Stimulated activated naive CD4-positive, alpha-beta T cell (primary cell): ENCODE measurements at regions not wholly inside any gene's neighbourhood (a gene's known extent, or its start where the extent isn't known, plus 50 kb on each side); places are given as distances from the start of the nearest gene placed in this dataset.
A peak's percentile ranks its signal among the peaks of the same experiment; 100 is the strongest.
"Not testable (repeated sequence)": the region's sequence is repeated elsewhere in the genome, so short reads cannot be mapped to it uniquely, and the experiment has no call there.

Experiments
- DNase-seq, 6 experiments: peaks; one replicate each; lab custom pipeline; 2025; lab: John Stamatoyannopoulos, UW

DNA sequence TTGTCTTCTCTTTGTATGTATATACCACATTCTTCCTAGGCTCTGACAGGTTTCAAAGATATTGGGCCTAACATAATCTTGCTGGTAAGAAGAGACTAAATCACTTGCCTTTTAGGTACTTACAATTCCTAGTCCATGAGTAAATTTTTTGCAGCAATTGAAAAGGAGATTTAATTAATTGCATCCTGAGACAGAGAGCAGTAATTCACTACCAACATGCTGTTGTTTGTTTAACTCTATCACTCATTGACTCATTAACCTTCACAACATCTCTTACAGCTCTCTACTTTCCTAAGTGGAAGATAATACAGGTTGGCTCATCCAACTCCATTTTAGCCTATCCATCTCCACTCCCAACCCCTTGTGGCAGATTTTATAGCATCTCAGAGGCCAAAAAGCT is 280.4 kb downstream of the ALDH8A1 start:
- DNase-seq: no peak

DNA sequence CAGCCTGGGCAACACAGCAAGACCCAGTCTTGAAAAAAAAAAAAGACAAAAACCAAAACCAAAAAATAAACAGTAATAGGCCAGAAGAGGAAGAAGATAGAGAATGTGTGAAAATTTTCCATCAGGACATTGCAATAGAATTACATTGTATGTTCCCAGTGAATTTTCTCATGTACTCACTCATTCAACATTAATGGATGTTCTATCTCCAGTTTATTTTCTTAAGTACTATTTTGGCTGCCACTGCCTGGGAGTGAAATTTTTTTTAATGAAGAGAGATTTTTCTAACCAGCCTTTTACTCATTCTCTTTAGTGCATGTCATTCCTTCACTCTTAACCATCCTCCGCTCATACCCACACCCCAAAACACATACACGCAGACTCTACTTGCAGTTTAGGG is 282.8 kb downstream of the ALDH8A1 start:
- no peak for DNase-seq

DNA sequence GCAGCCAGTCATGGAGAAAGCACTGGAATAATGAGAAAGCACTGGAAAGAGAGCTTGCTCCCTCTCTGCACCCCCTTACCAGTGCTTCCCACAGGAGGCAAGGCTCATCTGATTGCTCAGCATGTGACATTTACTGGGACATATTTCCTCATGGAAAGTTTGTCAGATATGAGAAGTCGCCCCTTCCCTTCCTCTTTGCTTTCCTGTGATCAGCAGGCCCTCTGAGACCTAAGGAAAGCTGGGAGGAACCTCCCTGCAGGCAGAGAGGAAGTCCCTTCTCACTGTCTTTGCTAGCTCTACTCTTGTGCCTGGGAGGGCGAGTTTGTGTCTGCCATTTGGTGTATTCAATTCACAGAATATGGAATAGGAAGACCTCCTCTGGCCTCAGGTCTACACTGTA is 283.8 kb downstream of the ALDH8A1 start:
- no peak for DNase-seq

DNA sequence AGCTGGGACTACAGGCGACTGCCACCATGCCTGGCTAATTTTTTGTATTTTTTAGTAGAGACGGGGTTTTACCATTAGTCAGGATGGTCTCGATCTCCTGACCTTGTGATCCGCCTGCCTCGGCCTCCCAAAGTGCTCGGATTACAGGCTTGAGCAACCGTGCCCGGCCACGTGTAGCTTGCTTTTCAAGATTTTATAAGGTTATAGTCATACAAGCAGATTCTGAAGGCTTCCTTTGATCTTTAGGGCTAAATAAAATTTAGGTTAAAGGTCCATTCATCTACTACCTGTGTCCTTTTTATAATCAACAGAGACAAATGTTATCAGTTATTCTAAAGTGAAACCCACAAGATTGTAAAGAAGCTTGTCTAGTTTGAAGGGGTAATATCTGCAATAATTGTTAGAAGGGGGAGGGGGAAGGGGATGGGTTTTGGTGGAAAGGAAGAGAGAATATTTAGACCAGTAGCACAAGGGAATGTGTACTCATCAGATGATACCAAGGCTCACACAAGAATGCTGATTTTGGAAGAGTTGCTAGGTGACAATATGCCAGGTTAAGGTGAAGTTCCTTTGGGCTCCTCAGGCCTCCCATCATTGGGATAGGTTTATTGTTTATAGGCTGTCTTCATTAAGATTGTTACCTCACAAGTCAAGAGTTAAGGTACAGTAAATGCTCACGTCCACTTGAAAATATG is 284.7 kb downstream of the ALDH8A1 start:
- no peak for DNase-seq

DNA sequence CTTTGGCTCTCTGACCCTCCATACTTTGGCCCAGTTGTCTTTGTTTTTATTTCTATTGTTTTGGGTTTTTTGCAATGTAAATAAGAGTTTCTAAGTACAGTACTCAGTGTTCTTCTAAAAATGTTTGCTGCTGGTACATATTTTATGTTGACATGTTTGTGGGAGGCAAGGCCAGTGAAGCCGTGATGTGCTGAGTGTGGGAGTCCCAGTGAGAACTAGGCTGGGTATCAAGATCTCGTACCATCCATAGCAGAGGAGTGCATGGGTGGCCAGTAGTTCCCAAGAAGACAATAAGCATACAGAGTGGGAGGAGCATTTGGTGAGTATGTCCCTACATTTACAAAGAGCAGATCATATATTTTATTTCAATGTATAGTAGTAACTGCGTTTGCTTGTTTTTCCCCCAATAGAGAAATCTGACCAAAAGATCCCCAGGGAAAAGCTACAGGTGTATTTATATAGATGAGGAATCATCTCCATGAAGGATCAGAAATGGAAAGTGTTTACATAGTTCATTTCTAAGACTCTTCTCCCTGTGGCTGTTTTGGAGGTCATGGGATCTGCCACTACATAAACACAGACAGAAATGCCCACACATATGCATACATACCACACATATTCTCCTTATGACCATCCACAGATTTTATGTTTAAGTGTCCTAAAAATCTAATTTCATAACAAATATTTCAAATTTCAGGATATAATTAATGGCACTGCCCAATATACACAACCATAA is 285.9 kb downstream of the ALDH8A1 start:
- DNase-seq: no peak

DNA sequence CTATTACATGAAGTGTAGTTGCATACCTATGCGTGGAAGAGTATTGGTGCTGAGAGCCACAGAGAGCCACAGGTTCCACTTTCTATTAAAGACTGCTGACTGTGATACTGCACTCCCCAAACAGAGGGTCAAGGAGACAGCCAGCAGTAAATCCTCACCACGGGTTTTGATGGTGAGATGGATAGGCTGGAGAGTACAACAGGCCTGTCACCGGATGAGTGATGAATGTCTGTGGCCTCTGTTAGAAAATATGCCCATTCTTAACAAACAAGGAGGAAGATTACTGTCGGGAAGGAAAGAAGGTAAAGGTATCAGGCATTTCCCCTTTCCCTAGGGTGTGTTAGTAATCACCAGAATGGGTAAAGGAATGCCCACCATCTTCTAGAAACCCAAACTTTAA is 286.5 kb downstream of the ALDH8A1 start:
- no peak for DNase-seq

DNA sequence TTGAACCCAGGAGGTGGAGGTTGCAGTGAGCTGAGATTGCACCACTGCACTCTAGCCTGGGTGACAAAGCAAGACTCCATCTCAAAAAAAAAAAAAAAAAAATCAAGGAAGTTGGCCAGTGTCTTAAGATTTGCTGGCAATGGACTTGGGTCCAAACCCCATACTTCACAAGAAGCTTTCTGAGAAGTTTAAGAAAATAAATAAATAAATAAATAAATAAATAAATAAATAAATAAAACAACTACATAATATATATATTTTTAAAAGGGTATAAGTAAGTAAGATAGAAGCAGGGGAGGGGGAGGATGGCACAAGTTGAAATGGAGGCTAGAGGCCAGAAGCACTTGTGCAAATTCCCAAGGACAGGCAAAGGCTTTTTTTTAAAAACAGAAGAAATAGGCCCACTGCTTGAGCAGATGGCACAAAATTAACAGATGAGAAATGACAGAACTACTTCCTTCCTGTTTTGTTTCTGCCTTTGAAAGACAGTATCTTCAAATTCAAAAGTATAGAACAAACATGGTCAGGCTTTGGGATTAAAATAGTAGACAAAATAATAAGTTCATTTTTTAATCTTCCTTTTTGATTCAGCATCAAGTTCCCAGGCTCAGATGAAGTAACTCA is 287.7 kb downstream of the ALDH8A1 start:
- no peak for DNase-seq

DNA sequence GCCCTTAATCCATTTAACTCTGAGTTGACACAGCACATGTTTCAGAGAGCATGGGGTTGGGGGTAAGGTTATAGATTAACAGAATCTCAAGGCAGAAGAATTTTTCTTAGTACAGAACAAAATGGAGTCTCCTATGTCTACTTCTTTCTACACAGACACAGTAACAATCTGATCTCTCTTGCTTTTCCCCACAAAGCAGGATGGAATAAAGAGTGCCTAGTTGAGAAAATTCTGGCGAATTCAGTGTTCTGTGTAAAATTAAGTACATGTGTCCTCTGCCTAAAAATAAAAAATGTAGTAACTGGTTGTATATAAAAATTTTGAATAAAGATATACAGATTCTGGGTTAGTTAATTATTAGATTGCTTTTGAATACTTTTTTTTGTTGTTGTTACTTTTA is 290.0 kb downstream of the ALDH8A1 start:
- DNase-seq: not testable (repeated sequence)

DNA sequence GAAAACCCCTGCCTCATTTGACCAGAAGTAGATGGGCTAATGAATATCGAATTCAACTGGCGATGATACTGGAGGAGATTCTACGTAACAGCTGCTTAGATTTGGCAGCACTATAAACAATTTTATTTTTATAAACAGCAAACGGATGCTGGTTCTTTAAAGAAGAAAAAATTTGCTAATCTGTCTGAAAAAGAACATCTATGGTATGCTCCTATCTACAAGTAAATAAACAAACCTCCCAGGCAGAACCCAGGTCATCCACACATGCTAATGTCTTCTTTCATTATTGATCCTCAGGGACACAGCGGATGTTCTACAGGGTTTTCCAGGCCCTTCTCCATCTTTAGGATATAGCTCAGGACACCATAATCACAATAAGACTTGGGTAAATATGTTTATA is 291.3 kb downstream of the ALDH8A1 start:
- DNase-seq: no peak

DNA sequence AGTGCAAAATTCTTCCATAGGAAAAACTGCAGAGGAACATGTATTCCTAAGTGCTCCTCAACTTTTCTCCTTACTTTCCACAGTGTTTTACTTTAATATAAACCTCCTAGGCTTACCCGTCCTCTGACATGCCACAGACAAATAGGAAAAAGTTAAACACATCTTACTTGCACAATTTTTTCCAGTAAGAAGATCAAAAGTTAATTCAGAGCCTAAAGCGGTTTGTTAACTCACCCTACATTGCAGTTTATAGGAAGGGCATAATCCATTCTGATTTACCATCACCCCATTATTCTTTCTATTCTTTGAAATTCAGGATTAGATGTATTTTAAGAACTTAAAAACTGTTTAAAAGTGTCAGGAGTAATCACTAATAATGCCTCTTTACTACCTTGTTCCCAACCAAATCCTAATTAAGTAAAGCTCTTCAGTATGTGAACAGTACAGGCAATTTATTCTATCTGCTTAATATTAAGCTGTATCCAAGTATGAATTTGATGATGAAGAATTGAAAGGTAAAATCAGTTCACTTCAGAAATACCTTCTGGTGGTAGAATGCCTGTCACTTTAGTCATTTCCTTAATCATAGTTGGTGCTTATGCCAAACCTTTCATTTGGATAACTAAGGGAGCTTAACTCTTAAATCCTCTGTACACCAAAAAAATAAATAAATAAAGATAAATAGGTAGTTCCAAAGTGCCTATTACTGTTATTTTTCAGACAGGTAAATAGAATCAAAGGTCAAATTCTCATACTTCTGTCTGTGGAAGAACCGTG is 292.0 kb downstream of the ALDH8A1 start:
- DNase-seq: no peak

DNA sequence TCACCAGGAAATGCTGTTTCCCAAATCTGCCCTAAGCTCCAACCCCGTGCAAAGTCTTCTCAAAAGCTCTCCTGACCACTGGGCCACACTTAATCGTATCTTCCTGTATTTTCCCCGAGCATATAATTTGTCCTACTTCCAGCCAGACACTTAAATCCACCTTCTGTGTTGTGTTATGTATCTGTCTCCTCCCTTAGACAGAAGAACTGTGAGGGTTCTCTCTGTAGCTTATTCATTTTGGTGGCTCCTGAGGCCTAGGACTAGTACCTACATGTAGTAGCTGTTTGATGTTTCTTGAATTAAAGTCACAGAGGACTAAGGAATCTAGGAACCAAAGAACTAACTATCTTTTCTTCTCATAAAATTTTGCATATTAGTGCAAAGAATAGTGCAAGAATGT is 292.6 kb downstream of the ALDH8A1 start:
- no peak for DNase-seq

DNA sequence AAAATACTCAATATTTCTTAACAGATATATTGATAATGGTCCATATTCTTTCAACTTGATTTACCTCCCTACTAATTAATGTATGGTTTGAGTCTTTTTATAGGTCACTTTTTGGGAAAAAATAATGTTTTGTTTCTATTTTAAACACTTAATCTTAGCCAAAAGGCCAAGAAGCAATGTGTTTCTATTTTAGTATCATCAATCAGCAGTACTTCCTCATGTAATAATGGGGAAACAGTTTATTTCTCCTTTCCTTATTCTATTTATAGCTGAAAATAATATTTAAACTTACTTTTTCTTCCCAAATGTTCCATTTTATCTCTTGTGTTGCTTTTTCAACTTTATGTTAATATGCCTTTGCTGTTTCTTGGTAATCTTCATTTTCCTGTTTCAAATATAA is 295.1 kb downstream of the ALDH8A1 start:
- DNase-seq: no peak

DNA sequence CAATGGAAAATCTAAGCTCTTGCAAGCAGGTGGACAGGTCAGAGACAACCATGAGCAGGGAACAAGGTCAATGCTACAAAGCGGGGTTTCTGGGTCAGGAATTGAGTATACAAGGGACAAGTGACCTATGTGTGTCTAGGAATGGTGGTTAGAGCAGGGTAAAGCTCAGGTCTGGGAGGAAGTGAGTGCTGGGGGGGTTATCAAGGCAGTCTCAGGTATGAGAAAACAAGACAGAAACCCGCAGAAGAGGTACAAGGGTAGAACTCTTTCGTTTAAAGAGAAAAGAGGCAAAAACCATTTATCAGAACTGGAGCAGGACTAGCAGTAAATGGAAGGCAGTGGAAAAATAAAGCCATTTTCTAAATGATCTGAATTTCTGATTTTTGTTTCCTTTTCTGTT is 298.4 kb downstream of the ALDH8A1 start:
- DNase-seq: no peak

DNA sequence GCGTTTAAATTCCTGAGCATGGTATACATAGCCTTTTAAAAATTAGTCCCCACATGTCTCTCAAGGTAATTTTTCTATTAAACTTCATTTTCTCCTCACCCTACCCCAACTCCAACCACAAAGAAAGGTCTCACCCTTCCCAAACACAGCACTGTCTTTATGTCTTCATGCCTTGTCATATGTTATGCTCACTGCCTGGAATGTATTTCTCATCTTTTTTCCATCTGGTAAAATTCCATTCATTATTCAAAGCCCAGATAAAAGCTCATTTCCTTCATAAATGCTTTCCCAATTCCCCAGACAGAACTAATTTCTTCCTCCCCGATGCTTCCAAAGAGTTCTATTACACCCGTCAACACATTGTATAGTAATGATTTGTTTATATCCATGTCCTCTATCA is 302.0 kb downstream of the ALDH8A1 start:
- DNase-seq: no peak

DNA sequence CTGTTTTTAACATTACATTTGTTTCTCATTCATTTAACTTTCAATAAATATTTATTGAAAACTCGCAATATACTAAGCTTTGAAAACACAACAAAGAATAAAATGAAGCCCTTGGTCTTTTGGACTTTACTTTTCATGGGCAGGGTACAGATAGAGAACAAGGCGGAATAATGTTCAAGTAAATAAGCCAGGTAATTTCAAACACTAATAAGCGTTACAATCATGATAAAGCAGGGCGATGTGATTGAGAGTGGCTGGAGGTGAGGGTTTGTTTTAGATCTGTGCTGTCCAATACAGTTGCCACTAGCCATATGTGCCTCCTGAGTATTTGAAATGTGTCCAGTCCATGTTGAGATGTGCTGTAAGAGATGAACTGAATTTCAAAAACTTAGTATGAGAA is 307.1 kb downstream of the ALDH8A1 start:
- DNase-seq: no peak

DNA sequence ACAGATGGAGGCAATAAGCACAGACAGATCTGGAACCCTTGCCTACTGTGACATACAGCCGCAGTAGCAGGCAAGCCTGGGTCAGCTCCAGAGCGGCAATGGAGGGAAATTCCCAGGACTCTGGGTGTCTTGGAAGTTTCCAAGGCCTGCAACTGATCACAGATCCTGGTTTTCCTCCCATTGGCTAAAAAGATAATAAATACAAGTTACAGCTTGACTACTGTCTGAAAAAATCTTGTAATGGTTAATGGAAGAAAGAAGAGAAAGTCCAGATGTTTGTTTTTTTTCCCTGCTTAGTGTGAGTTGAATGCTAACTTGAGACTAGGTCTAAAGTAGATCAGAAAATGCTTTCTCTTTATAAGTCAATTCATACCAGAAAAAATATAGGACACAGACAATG is 307.6 kb downstream of the ALDH8A1 start:
- no peak for DNase-seq

DNA sequence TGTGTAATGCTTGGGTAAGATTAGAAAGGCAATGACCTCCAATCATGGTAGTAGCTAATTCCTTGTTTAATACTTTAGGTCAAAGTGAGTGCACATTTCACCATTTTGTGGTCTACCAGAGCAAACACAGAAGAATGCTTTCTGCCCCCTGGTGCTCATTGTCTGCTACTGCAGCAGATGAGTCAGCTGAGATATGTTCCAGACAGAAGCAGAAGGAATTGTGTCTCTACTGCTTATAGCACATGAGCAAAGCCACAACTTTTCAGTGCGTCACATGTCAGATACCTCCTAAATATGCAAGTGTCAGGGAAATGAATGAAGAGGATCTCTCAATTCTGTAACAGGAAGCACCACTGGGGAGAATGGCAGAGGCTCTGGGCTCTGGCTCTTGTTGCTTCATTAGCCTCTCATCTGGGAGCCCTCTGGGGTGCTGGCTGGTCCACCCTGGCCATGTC is 308.9 kb downstream of the ALDH8A1 start:
- DNase-seq: peak; percentile 51 to 87 (median 62)

DNA sequence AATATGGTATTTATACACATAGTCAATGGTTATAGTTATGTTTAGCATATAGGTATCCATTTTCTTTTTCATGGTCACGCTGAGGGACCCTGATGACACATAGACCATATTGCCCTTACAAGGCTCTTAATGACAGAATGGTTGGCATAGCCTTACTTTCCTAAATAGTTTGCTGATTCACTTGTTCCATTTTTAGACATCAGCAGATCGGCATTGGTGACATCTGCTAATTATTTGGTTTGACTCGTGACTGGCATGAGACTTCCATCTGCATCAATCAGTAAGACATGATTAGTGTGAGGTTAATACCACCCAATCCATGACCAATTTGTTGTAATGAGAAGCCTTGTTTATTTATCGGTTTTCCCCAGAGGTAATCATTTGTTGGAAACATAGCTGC is 309.7 kb downstream of the ALDH8A1 start:
- DNase-seq: no peak

DNA sequence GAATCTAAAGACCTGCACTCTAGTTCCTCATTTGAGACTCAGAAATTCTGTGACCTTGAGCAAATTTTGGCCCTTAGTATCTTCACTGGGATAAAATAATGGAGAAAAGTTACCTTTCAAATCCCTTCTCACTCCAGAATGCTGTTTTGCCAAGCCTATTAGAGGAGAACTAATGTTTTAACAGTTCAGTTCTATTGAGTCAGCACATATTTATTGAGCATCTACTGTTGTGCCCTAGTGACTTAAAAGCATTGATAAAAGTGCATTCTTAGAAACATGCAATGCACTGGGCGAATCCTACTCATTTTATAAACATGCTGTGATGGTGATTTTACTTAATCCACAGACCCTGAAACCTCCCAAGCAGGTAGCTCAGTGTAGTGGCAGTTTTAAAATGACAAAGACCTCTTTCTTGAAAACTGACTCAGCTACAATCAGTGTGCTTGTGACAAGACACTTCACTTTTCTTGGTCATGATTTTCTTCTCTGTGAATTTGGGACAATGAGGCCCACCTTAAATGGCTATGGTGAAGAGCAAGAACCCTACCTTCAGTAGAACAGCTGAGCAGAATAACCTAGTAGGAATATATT is 312.0 kb downstream of the ALDH8A1 start:
- DNase-seq: no peak

DNA sequence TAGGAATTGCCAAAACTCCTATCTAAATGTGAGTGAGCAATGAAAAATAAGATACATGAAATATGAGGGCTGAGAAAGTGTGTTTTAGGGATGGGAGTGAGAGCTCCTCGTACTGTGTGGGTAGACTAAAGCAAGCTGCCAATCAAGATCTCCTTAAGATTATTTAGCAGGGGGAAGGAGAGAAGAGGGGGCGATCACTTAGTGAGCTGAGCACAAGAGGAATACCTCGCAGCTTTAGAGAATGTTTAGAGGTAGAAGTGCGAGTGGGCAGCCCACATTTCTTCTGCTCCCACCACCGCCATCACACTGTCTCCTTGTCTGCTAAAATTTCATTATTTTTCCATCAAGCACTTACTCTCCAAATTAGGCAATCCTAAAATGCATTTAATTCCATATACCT is 312.6 kb downstream of the ALDH8A1 start:
- no peak for DNase-seq

DNA sequence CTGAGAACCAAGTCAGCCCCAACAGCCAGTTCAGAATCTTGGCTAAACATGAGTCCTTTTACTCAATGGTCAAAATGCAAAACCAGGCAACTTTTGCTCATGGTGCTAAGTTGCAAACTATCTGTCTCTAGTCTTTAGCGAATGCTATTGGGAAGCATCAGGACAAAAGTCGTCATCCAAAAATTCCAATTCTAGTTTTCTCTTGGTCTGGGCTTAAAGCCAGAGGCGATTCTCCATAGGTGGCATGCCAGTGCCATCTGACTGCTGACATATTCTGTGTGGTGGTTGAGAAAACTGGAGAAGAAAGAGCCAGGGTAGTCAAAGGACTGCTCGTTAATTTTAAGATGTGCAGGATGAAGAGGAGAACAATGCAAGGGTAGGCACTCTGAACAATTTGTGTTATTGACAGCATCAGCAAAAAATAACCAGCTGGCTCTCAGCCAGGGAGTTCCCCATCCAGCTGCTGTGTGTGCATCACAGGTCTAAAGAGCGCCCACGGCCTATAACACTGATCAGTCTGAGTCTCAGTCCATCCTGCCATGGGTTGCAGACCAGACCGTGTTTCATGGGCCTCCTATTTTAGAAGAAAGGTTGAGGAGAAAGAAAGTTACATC is 313.6 kb downstream of the ALDH8A1 start:
- peak in 2 of 6 experiments; percentile 1 to 19 for DNase-seq

DNA sequence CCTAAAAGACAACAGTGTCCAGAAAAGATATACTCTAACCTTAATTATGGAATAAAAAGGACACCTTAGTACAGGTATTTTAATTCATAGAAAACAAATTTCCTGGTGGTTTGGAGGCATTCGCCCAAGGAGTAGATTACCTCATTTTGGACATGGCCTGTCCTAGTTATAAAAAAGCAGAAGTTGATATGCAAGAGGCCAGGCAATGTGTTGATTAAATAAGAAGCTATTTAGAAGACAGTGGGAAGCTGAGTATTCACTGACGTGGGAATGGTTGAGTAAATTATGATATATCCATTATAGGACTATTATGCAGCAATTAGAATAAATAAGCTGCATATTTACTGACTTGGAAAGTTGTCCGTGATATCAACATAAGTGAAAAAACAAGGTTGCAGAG is 314.9 kb downstream of the ALDH8A1 start:
- no peak for DNase-seq
